Brain pericyte (primary cell): ENCODE measurements at regions not wholly inside any gene's neighbourhood (a gene's known extent, or its start where the extent isn't known, plus 50 kb on each side); places are given as distances from the start of the nearest gene placed in this dataset.

Experiments used
- DNase-seq: peaks from one replicate; pipeline ENCODE4 v3.0.0-alpha.2; 2012; ENCODE audit warnings: low read depth, low spot score

- DNase-seq = no peak
Observed at GRCh38 chr15:29880341-29880740, 58.1 kb upstream of the TJP1 start.

DNA sequence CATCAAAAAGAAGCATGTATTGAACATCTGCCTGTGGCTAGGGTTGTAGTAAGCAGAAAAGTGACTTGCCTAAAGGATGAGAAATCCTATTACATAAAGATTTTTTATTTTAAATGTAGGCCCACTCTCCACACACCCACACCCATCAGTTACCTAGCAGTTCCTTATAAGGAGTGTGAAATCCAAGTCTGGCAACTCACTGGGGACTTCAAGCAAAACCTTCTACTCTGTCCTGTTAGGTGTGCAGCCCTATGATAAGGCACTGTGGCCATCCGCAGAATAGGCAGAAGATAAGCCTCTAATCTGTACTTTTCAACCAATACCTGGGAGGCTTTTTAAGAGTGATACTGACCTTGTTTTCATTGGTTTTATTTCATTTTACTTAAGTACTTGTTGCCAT is 52.7 kb upstream of the TJP1 start:
- no peak for DNase-seq

- no peak for DNase-seq
Observed at GRCh38 chr15:29873947-29874411, 51.7 kb upstream of the TJP1 start.

DNA sequence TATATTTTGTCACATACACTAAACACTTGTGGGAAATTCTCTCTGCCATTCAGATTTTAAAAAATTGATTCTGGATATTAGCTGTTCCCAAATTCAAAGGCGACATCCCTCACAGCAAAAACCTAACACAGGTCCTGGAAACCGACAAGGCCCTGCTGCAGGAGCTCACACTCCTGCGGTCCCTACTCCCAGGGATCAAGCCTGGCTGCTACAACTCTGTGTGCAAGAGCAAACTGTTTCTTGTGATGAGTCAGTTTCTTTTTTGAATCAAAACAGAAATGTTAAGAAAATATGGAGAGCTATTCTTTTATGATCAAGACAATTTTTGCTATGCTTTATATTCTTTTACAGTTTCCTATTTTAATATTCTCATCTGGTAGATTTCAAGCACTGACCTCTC is 51.0 kb upstream of the TJP1 start:
- no peak for DNase-seq

GRCh38 chr15:29872716-29873115 is 50.4 kb upstream of the TJP1 start:
- DNase-seq = no peak
